ENCODE measurements at regions not wholly inside any gene's neighbourhood (a gene's known extent, or its start where the extent isn't known, plus 50 kb on each side); places are given as distances from the start of the nearest gene placed in this dataset.

GRCh38 chr17:71677439-71677838 is 443.4 kb upstream of the SOX9 start:
- no peak for TF ChIP-seq CTCF (conservative IDR thresholded peaks at IDR 0.05; ENCODE audit: low read depth, low read length)
- TF ChIP-seq EZH2 (IDR thresholded peaks at IDR 0.05; ENCODE audit: low read length, unreplicated experiment) = no peak
- no peak for TF ChIP-seq EZH2phosphoT487 (IDR thresholded peaks at IDR 0.05; ENCODE audit: borderline replicate concordance, low read length)
